ENCODE measurements at regions not wholly inside any gene's neighbourhood (a gene's known extent, or its start where the extent isn't known, plus 50 kb on each side); places are given as distances from the start of the nearest gene placed in this dataset.

GRCh38 chr15:77544162-77544561, 88.5 kb downstream of the LINGO1 start:
- Mint-ChIP-seq H3K27ac (no peak overlapping the region), H3K27me3 (peaks cover 3% of the 10 kb centered on the region), H3K36me3 (no peaks in the 10 kb centered on the region), H3K4me3 (peak overlapping the region; percentile 23), H3K9me3 (no peaks in the 10 kb centered on the region), H3K4me1 (ENCODE audit: unreplicated experiment) (peaks cover 39% of the 10 kb centered on the region)
- no peak for TF ChIP-seq CTCF (conservative IDR thresholded peaks at IDR 0.05)
- no peak for DNase-seq (ENCODE audit: extremely low spot score, unreplicated experiment)

GRCh38 chr15:77543159-77543882, 89.4 kb downstream of the LINGO1 start:
- DNase-seq (ENCODE audit: extremely low spot score, unreplicated experiment), result peak; percentile 87
- H3K27me3 Mint-ChIP-seq, result peaks cover 3% of the 10 kb centered on the region
- no peaks in the 10 kb centered on the region for H3K9me3 Mint-ChIP-seq
- peak overlapping the region; percentile 54 for H3K4me3 Mint-ChIP-seq
- peak; percentile 98 for TF ChIP-seq CTCF (conservative IDR thresholded peaks at IDR 0.05)
- peak overlapping the region; percentile 34 for H3K27ac Mint-ChIP-seq
- H3K36me3 Mint-ChIP-seq, result no peaks in the 10 kb centered on the region
- peaks cover 33% of the 10 kb centered on the region for H3K4me1 Mint-ChIP-seq (ENCODE audit: unreplicated experiment)

GRCh38 chr15:77542491-77543001, 90.2 kb downstream of the LINGO1 start:
- Mint-ChIP-seq H3K4me1 (ENCODE audit: unreplicated experiment) (peaks cover 33% of the 10 kb centered on the region), H3K36me3 (no peaks in the 10 kb centered on the region), H3K9me3 (no peaks in the 10 kb centered on the region), H3K27ac (peak overlapping the region; percentile 18), H3K4me3 (peak overlapping the region; percentile 17), H3K27me3 (peaks cover 3% of the 10 kb centered on the region)
- DNase-seq (ENCODE audit: extremely low spot score, unreplicated experiment), result no peak
- no peak for TF ChIP-seq CTCF (conservative IDR thresholded peaks at IDR 0.05)

GRCh38 chr15:77541421-77542181, 91.1 kb downstream of the LINGO1 start:
- peak overlapping the region; percentile 72 for H3K27ac Mint-ChIP-seq
- DNase-seq (ENCODE audit: extremely low spot score, unreplicated experiment), result no peak
- peaks cover 33% of the 10 kb centered on the region for H3K4me1 Mint-ChIP-seq (ENCODE audit: unreplicated experiment)
- no peaks in the 10 kb centered on the region for H3K9me3 Mint-ChIP-seq
- peaks cover 3% of the 10 kb centered on the region for H3K27me3 Mint-ChIP-seq
- H3K4me3 Mint-ChIP-seq, result no peak overlapping the region
- no peak for TF ChIP-seq CTCF (conservative IDR thresholded peaks at IDR 0.05)
- H3K36me3 Mint-ChIP-seq, result no peaks in the 10 kb centered on the region

- DNase-seq (ENCODE audit: extremely low spot score, unreplicated experiment), result no peak
Observed at GRCh38 chr15:77540312-77541060, 92.2 kb downstream of the LINGO1 start.

More at GRCh38 chr15:77540312-77541060, 92.2 kb downstream of the LINGO1 start:
- Mint-ChIP-seq H3K36me3 (no peaks in the 10 kb centered on the region), H3K9me3 (no peaks in the 10 kb centered on the region), H3K4me3 (no peak overlapping the region), H3K27ac (peak overlapping the region; percentile 21), H3K4me1 (ENCODE audit: unreplicated experiment) (peaks cover 27% of the 10 kb centered on the region), H3K27me3 (no peaks in the 10 kb centered on the region)
- TF ChIP-seq CTCF (conservative IDR thresholded peaks at IDR 0.05), result no peak
